Endothelial cell (in vitro differentiated cells): ENCODE measurements at regions not wholly inside any gene's neighbourhood (a gene's known extent, or its start where the extent isn't known, plus 50 kb on each side); places are given as distances from the start of the nearest gene placed in this dataset.

ENCODE experiments used
- DNase-seq: peaks from one replicate; pipeline ENCODE4 v3.0.0; 2021; ENCODE audit warnings: low spot score
- H3K27ac Mint-ChIP-seq: one replicate; pipeline ENCODE4 v1.8.0; 2021; ENCODE audit warnings: mixed read lengths, inconsistent platforms; ENCODE audit not compliant: unreplicated experiment
- H3K27me3 Mint-ChIP-seq: one replicate; pipeline ENCODE4 v1.8.0; 2021; ENCODE audit warnings: mild to moderate bottlenecking, moderate library complexity, mixed read lengths, inconsistent platforms; ENCODE audit not compliant: unreplicated experiment
- H3K36me3 Mint-ChIP-seq: one replicate; pipeline ENCODE4 v1.8.0; 2021; ENCODE audit warnings: mild to moderate bottlenecking, low read depth, mixed read lengths, inconsistent platforms; ENCODE audit not compliant: unreplicated experiment
- H3K4me1 Mint-ChIP-seq: one replicate; pipeline ENCODE4 v1.8.0; 2021; ENCODE audit warnings: mild to moderate bottlenecking, mixed read lengths, inconsistent platforms; ENCODE audit not compliant: unreplicated experiment
- H3K4me3 Mint-ChIP-seq: one replicate; pipeline ENCODE4 v1.8.0; 2021; ENCODE audit warnings: mild to moderate bottlenecking, mixed read lengths, inconsistent platforms; ENCODE audit not compliant: unreplicated experiment
- H3K9me3 Mint-ChIP-seq: one replicate; pipeline ENCODE4 v1.8.0; 2021; ENCODE audit warnings: mixed read lengths, inconsistent platforms; ENCODE audit not compliant: unreplicated experiment
- CTCF ChIP-seq: fragments of 200-600 bp; sonication (generic); IDR thresholded peaks from one replicate; pipeline ENCODE4 v1.5.0; 2021; ENCODE audit warnings: antibody characterized with exemption; ENCODE audit not compliant: unreplicated experiment

DNA sequence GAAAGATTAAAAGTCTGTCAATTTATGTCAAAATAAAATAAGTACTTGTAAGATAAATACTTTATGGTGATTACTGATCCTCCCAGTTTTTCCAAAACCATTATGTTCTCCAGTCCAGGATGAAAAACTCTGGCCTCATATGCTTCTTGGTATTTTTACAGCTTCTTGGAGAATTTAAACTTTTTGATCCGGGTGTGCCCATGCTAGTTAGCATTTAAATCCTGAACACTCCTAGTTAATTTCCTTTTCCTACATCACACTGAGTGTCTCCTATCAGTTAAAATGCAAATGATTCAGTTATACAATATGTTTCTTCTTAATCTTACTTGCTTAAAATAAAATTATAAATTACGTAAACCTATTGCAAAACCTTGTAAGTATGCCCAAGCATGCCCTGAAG is 499.9 kb upstream of the SLITRK6 start:
- H3K36me3 Mint-ChIP-seq, result no peaks in the 10 kb centered on the region
- H3K9me3 Mint-ChIP-seq, result no peaks in the 10 kb centered on the region
- TF ChIP-seq CTCF, result no peak
- no peaks in the 10 kb centered on the region for H3K27me3 Mint-ChIP-seq
- no peak overlapping the region for H3K27ac Mint-ChIP-seq
- H3K4me3 Mint-ChIP-seq, result no peak overlapping the region
- no peak for DNase-seq
- no peaks in the 10 kb centered on the region for H3K4me1 Mint-ChIP-seq

GRCh38 chr13:86309881-86310280 is 510.7 kb upstream of the SLITRK6 start:
- no peak overlapping the region for H3K4me3 Mint-ChIP-seq
- H3K27ac Mint-ChIP-seq, result no peak overlapping the region
- no peaks in the 10 kb centered on the region for H3K36me3 Mint-ChIP-seq
- no peaks in the 10 kb centered on the region for H3K27me3 Mint-ChIP-seq
- H3K4me1 Mint-ChIP-seq, result no peaks in the 10 kb centered on the region
- TF ChIP-seq CTCF, result no peak
- no peaks in the 10 kb centered on the region for H3K9me3 Mint-ChIP-seq
- DNase-seq, result no peak

GRCh38 chr13:86313421-86313820 is 514.2 kb upstream of the SLITRK6 start:
- no peak for DNase-seq
- Mint-ChIP-seq H3K27me3 (no peaks in the 10 kb centered on the region), H3K4me1 (no peaks in the 10 kb centered on the region), H3K4me3 (no peak overlapping the region), H3K9me3 (no peaks in the 10 kb centered on the region), H3K27ac (no peak overlapping the region), H3K36me3 (no peaks in the 10 kb centered on the region)
- no peak for TF ChIP-seq CTCF

- no peak for DNase-seq
- no peaks in the 10 kb centered on the region for H3K9me3 Mint-ChIP-seq
- H3K27me3 Mint-ChIP-seq, result no peaks in the 10 kb centered on the region
- H3K36me3 Mint-ChIP-seq, result no peaks in the 10 kb centered on the region
- H3K27ac Mint-ChIP-seq, result no peak overlapping the region
- no peak for TF ChIP-seq CTCF
- H3K4me1 Mint-ChIP-seq, result no peaks in the 10 kb centered on the region
- no peak overlapping the region for H3K4me3 Mint-ChIP-seq
These were observed 519.2 kb upstream of the SLITRK6 start for GRCh38 chr13:86318450-86318849.

GRCh38 chr13:86324191-86324590 is 525.0 kb upstream of the SLITRK6 start:
- Mint-ChIP-seq H3K4me1 (no peaks in the 10 kb centered on the region), H3K36me3 (no peaks in the 10 kb centered on the region), H3K9me3 (no peaks in the 10 kb centered on the region), H3K27me3 (no peaks in the 10 kb centered on the region), H3K27ac (no peak overlapping the region), H3K4me3 (no peak overlapping the region)
- DNase-seq, result no peak
- no peak for TF ChIP-seq CTCF
